GM12878 (cell line): ENCODE measurements at regions not wholly inside any gene's neighbourhood (a gene's known extent, or its start where the extent isn't known, plus 50 kb on each side); places are given as distances from the start of the nearest gene placed in this dataset.

ENCODE experiments used
- ATAC-seq: fragments of 200-7000 bp; cut with Tn5 transposase; 3 replicates; pipeline ENCODE4 v1.9.1; 2020; ENCODE audit warnings: mild to moderate bottlenecking, moderate library complexity
- BruUV-seq: library from RNA; stranded (reverse); fragments of 400-500 nt; replicated peaks from 2 replicates; lab custom pipeline; 2021; lab: Mats Ljungman, UMichigan
- CTCF ChIA-PET: fragments of 300-600 bp; sonication (Branson Sonifier 250); formaldehyde crosslinking; extraction: SDS; loops from one replicate; lab custom pipeline; 2021; ENCODE audit warnings: inconsistent platforms; lab: Yijun Ruan, JAX
- POLR2A ChIA-PET: fragments of 350-600 bp; formaldehyde crosslinking; extraction: SDS; loops from one replicate; lab custom pipeline; 2021; ENCODE audit warnings: inconsistent platforms; lab: Charles Lee
- RAD21 ChIA-PET: fragments of 300-600 bp; sonication (Branson Sonifier 250); formaldehyde crosslinking; loops from one replicate; lab custom pipeline; 2023; ENCODE audit warnings: antibody characterized with exemption; ENCODE audit not compliant: unreplicated experiment; lab: Charles Lee
- SMC1A ChIA-PET: fragments of 300-600 bp; sonication (Branson Sonifier 250); formaldehyde crosslinking; loops from one replicate; lab custom pipeline; 2023; ENCODE audit not compliant: unreplicated experiment, uncharacterized antibody; lab: Charles Lee
- DNase-seq: peaks from one replicate; pipeline ENCODE4 v3.0.0-alpha.2; 2011; ENCODE audit warnings: low read depth, low spot score
- FAIRE-seq: peaks from 3 replicates; lab custom pipeline; 2011; peaks lifted over from hg19 to GRCh38; lab: Jason Lieb, UNC
- H2AFZ ChIP-seq: 2 replicates; pipeline ENCODE4 v1.6.0; 2011; ENCODE audit warnings: low read depth, low read length, control low read depth; ENCODE audit not compliant: control insufficient read depth
- H3K27ac ChIP-seq: 2 replicates; pipeline ENCODE4 v1.5.1; 2011; ENCODE audit warnings: control low read depth; ENCODE audit not compliant: control insufficient read depth, insufficient read depth
- H3K27me3 ChIP-seq, 2 experiments: replicated peaks in 1 of 2; 2 replicates each; pipeline versions ENCODE4 v1.6.0 to v1.6.1; 2011; ENCODE audit warnings: low read length in 1 of 2; ENCODE audit not compliant: control insufficient read depth in 2 of 2, insufficient read depth in 2 of 2
- H3K36me3 ChIP-seq, 2 experiments: 2 replicates each; pipeline ENCODE4 v1.5.1; 2011; ENCODE audit warnings: low read length in 1 of 2; ENCODE audit not compliant: control insufficient read depth in 2 of 2, insufficient read depth in 2 of 2
- H3K4me1 ChIP-seq: 2 replicates; pipeline ENCODE4 v1.6.1; 2011; ENCODE audit warnings: mild to moderate bottlenecking, low read length, moderate library complexity, mixed read lengths; ENCODE audit not compliant: control insufficient read depth, insufficient read depth
- H3K4me2 ChIP-seq: 2 replicates; pipeline ENCODE4 v1.6.0; 2011; ENCODE audit warnings: control low read depth; ENCODE audit not compliant: control insufficient read depth, insufficient read depth
- H3K4me3 ChIP-seq: fragments of 200-600 bp; sonication (generic); 2 replicates; pipeline ENCODE4 v1.5.1; 2016
- H3K79me2 ChIP-seq: 2 replicates; pipeline ENCODE4 v1.6.0; 2011; ENCODE audit warnings: low read length; ENCODE audit not compliant: control insufficient read depth, insufficient read depth
- H3K9ac ChIP-seq: 2 replicates; pipeline ENCODE4 v1.8.0; 2011; ENCODE audit warnings: low read length, control low read depth, mixed read lengths; ENCODE audit not compliant: control insufficient read depth, insufficient read depth
- H3K9me3 ChIP-seq: replicated peaks from 3 replicates; pipeline ENCODE4 v1.5.1; 2011; ENCODE audit warnings: mild to moderate bottlenecking, low read length; ENCODE audit not compliant: control insufficient read depth, insufficient read depth
- H4K20me1 ChIP-seq: 2 replicates; pipeline ENCODE4 v1.6.0; 2011; ENCODE audit not compliant: control insufficient read depth, insufficient read depth
- CTCF ChIP-seq, 3 experiments: IDR thresholded peaks in 2 of 3; conservative IDR thresholded peaks in 1 of 3; 2 replicates each; pipeline ENCODE4 v1.5.1; 2011; ENCODE audit warnings: low read depth in 3 of 3, low read length in 3 of 3, mild to moderate bottlenecking in 3 of 3, control low read depth in 2 of 3, moderate library complexity in 2 of 3, inconsistent platforms in 1 of 3, mixed read lengths in 1 of 3; ENCODE audit not compliant: control insufficient read depth in 2 of 3, insufficient read depth in 1 of 3; ENCODE audit errors: extremely low read depth in 1 of 3
- RCOR1 ChIP-seq: conservative IDR thresholded peaks from 2 replicates; pipeline ENCODE4 v1.6.1; 2012; ENCODE audit warnings: low read depth, low read length, improper control_type of control experiment
- SUPT20H ChIP-seq: IDR thresholded peaks from 2 replicates; pipeline ENCODE4 v1.6.1; 2011; ENCODE audit warnings: low read depth, mild to moderate bottlenecking, low read length, moderate library complexity, borderline replicate concordance; ENCODE audit not compliant: control insufficient read depth
- SUZ12 ChIP-seq: fragments of 200-600 bp; sonication (generic); IDR thresholded peaks from one replicate; pipeline ENCODE4 v1.6.1; 2018; ENCODE audit warnings: antibody characterized with exemption, mild to moderate bottlenecking; ENCODE audit not compliant: unreplicated experiment
- WRNIP1 ChIP-seq: IDR thresholded peaks from 2 replicates; pipeline ENCODE4 v1.6.1; 2011; ENCODE audit warnings: low read depth, low read length, improper control_type of control experiment, borderline replicate concordance
- WGBS: methylation state at CpG from one replicate; pipeline ENCODE4 v1.1.6; 2016; ENCODE audit warnings: low lambda C conversion rate; ENCODE audit not compliant: insufficient replicate concordance, insufficient coverage; ENCODE audit errors: missing lambda C conversion rate; 5-methylcytosine and 5-hydroxymethylcytosine counted together
- in situ Hi-C: fragments of 300-500 bp; cut with MboI; formaldehyde crosslinking; loops from 9 replicates; pipeline ENCODE4 v1.14.3; 2018; ENCODE audit warnings: mixed read lengths
- intact Hi-C: fragments of 100-400 bp; cut with micrococcal nuclease; formaldehyde crosslinking; loops from one replicate; pipeline ENCODE4 v1.14.2; 2022; ENCODE audit not compliant: unreplicated experiment

- no peak for FAIRE-seq
- DNase-seq, result no peak
- Histone ChIP-seq H3K79me2 (no peaks in the 10 kb centered on the region), H3K27me3 (no peaks in the 10 kb centered on the region), H3K27ac (no peak overlapping the region), H3K36me3 (no peaks in the 10 kb centered on the region), H3K9ac (no peak overlapping the region), H3K9me3 (no peaks in the 10 kb centered on the region), H3K4me2 (no peak overlapping the region), H3K4me3 (no peak overlapping the region), H4K20me1 (no peaks in the 10 kb centered on the region)
- CTCF ChIA-PET, result interaction anchor here (0.6 to 1.4 kb wide), 2 partner anchors 18 to 24 kb away, joined by 3 to 4 read pairs; no protein-coding TSS in a partner anchor
- WGBS, result 13% methylated on average over 4 of the region's 4 CpGs
- no peak for ATAC-seq
- POLR2A ChIA-PET, result no interaction called here
- SMC1A ChIA-PET, result no interaction called here
- RAD21 ChIA-PET, result no interaction called here
- intact Hi-C loops, result no loop called here
- TF ChIP-seq SUPT20H, result no peak
- TF ChIP-seq CTCF (IDR thresholded peaks at IDR 0.05 in 2 of 3, conservative IDR thresholded peaks at IDR 0.05 in 1 of 3; ENCODE audit: control insufficient read depth in 2 of 3, extremely low read depth in 1 of 3, insufficient read depth in 1 of 3, low read depth in 3 of 3, low read length in 3 of 3), result no peak
- TF ChIP-seq, all 136 proteins: peak for 0
- in situ Hi-C loops, result no loop called here
- Histone ChIP-seq H3K4me1 (no peaks in the 10 kb centered on the region), H2AFZ (no peak overlapping the region)
- BruUV-seq, result no TSS peak
These were observed 74.4 kb upstream of the EYA4 start for GRCh38 chr6:133166766-133167165.

- no peaks in the 10 kb centered on the region for H3K79me2 ChIP-seq
- DNase-seq (no peak), FAIRE-seq (no peak), ATAC-seq (no peak)
- H3K36me3 ChIP-seq, result no peaks in the 10 kb centered on the region
- 71% methylated on average over 1 of the region's 1 CpG for WGBS
- H3K27ac ChIP-seq, result no peak overlapping the region
- ChIA-PET RAD21 (no interaction called here), SMC1A (interaction anchor here (0.5 to 1.3 kb wide), 2 partner anchors 16 to 19 kb away, joined by 3 read pairs; no protein-coding TSS in a partner anchor), CTCF (no interaction called here), POLR2A (no interaction called here)
- H3K4me2 ChIP-seq, result no peak overlapping the region
- H4K20me1 ChIP-seq, result no peaks in the 10 kb centered on the region
- H3K27me3 ChIP-seq, result no peaks in the 10 kb centered on the region
- H3K9me3 ChIP-seq, result no peaks in the 10 kb centered on the region; the same call in 2 of the 3 replicates
- TF ChIP-seq SUZ12 (no peak), WRNIP1 (no peak), RCOR1 (no peak)
- in situ Hi-C loops (no loop called here), intact Hi-C loops (no loop called here)
- H3K4me3 ChIP-seq, result no peak overlapping the region
- H2AFZ ChIP-seq, result no peak overlapping the region
- no TSS peak for BruUV-seq
- H3K4me1 ChIP-seq, result no peaks in the 10 kb centered on the region
- H3K9ac ChIP-seq, result no peak overlapping the region
These were observed 71.3 kb upstream of the EYA4 start for GRCh38 chr6:133169901-133170300.
